Stomach (tissue), 4 donors: ENCODE measurements at regions not wholly inside any gene's neighbourhood (a gene's known extent, or its start where the extent isn't known, plus 50 kb on each side); places are given as distances from the start of the nearest gene placed in this dataset.

Source experiments
- EP300 ChIP-seq: sonication (generic); formaldehyde crosslinking; IDR thresholded peaks from one replicate; pipeline ENCODE4 v1.6.1; 2017; ENCODE audit warnings: antibody characterized with exemption
- TF ChIP-seq, protein P1 (sequence below), 7 experiments: fragments of 450-650 bp in 4 of 7; fragments of 200-600 bp in 3 of 7; sonication (generic) in 3 of 7; IDR thresholded peaks; one replicate each; pipeline ENCODE4 v1.5.1; 2016 to 2019; ENCODE audit warnings: antibody characterized with exemption in 7 of 7, control low read depth in 2 of 7, mild to moderate bottlenecking in 1 of 7

DNA sequence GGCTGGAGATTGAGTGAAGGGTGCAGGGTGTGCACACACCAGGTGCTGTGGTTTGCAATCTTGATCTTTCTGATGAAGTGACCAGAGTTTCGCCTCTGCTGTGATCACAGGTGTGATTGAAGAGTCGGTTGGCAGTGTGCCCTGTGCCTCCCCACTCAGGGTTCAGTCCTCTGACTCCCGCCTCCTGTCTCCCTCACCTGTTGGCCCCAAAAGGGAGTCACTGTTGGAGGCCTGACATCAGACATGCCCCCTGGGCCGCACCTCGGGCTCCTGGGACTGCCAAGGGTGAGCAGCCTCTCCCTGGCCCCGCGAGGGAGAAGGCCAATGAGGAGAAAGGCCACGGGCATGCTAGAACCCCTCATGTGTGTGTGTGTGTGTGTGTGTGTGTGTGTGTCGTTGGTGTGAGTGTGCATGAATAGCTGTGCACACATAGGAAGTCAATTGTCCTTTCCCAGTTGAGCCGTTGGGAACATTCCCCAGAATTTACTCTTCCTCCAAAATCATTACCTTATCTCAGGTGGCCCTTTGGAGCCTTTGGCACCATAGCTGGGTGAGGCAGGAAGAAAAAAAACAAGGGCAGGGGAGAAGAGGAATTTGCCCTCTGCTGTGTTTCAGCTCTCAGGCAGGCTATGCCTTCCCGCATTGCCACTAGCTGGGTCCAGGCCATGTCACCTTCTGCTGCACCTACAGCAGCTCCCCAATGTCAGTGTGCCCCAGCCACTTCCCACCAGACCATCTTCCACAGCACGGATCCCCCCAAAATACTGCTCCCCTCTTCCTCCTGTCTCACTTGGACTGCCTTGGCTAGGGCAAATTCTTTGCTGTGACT lies 78.1 kb upstream of the LAPTM4A start:
- TF ChIP-seq EP300, result no peak
- TF ChIP-seq, protein P1, sequence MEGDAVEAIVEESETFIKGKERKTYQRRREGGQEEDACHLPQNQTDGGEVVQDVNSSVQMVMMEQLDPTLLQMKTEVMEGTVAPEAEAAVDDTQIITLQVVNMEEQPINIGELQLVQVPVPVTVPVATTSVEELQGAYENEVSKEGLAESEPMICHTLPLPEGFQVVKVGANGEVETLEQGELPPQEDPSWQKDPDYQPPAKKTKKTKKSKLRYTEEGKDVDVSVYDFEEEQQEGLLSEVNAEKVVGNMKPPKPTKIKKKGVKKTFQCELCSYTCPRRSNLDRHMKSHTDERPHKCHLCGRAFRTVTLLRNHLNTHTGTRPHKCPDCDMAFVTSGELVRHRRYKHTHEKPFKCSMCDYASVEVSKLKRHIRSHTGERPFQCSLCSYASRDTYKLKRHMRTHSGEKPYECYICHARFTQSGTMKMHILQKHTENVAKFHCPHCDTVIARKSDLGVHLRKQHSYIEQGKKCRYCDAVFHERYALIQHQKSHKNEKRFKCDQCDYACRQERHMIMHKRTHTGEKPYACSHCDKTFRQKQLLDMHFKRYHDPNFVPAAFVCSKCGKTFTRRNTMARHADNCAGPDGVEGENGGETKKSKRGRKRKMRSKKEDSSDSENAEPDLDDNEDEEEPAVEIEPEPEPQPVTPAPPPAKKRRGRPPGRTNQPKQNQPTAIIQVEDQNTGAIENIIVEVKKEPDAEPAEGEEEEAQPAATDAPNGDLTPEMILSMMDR (IDR thresholded peaks at IDR 0.05), result no peak
